ENCODE measurements at regions not wholly inside any gene's neighbourhood (a gene's known extent, or its start where the extent isn't known, plus 50 kb on each side); places are given as distances from the start of the nearest gene placed in this dataset.

GRCh38 chr11:134668076-134668475 is 256.0 kb upstream of the B3GAT1 start:
- no peak for TF ChIP-seq CTCF (IDR thresholded peaks at IDR 0.05; ENCODE audit: insufficient read depth, low read length, poor library complexity, severe bottlenecking)
- Histone ChIP-seq H3K27me3 (replicated peaks; ENCODE audit: control insufficient read depth, insufficient read depth, low read length) (peaks cover 2% of the 10 kb centered on the region), H3K36me3 (ENCODE audit: control insufficient read depth, insufficient read depth, low read length) (no peaks in the 10 kb centered on the region), H3K4me3 (replicated peaks; ENCODE audit: low read depth, low read length) (no peak overlapping the region)
- no peak for DNase-seq (ENCODE audit: extremely low read depth, insufficient read length)

- Histone ChIP-seq H3K4me3 (replicated peaks; ENCODE audit: low read depth, low read length) (no peak overlapping the region), H3K27me3 (replicated peaks; ENCODE audit: control insufficient read depth, insufficient read depth, low read length) (peaks cover 2% of the 10 kb centered on the region), H3K36me3 (ENCODE audit: control insufficient read depth, insufficient read depth, low read length) (no peaks in the 10 kb centered on the region)
- no peak for TF ChIP-seq CTCF (IDR thresholded peaks at IDR 0.05; ENCODE audit: insufficient read depth, low read length, poor library complexity, severe bottlenecking)
- no peak for DNase-seq (ENCODE audit: extremely low read depth, insufficient read length)
Measured at GRCh38 chr11:134667505-134667904, 255.5 kb upstream of the B3GAT1 start.

GRCh38 chr11:134667175-134667500 is 255.1 kb upstream of the B3GAT1 start:
- H3K27me3 ChIP-seq (replicated peaks; ENCODE audit: control insufficient read depth, insufficient read depth, low read length): peaks cover 2% of the 10 kb centered on the region
- no peaks in the 10 kb centered on the region for H3K36me3 ChIP-seq (ENCODE audit: control insufficient read depth, insufficient read depth, low read length)
- DNase-seq (ENCODE audit: extremely low read depth, insufficient read length): no peak
- H3K4me3 ChIP-seq (replicated peaks; ENCODE audit: low read depth, low read length): no peak overlapping the region
- no peak for TF ChIP-seq CTCF (IDR thresholded peaks at IDR 0.05; ENCODE audit: insufficient read depth, low read length, poor library complexity, severe bottlenecking)

GRCh38 chr11:134666273-134667174 is 254.5 kb upstream of the B3GAT1 start:
- Histone ChIP-seq H3K27me3 (replicated peaks; ENCODE audit: control insufficient read depth, insufficient read depth, low read length) (peaks cover 1% of the 10 kb centered on the region), H3K4me3 (replicated peaks; ENCODE audit: low read depth, low read length) (no peak overlapping the region), H3K36me3 (ENCODE audit: control insufficient read depth, insufficient read depth, low read length) (no peaks in the 10 kb centered on the region)
- DNase-seq (ENCODE audit: extremely low read depth, insufficient read length): no peak
- TF ChIP-seq CTCF (IDR thresholded peaks at IDR 0.05; ENCODE audit: insufficient read depth, low read length, poor library complexity, severe bottlenecking): no peak

- no peak for TF ChIP-seq CTCF (IDR thresholded peaks at IDR 0.05; ENCODE audit: insufficient read depth, low read length, poor library complexity, severe bottlenecking)
- Histone ChIP-seq H3K4me3 (replicated peaks; ENCODE audit: low read depth, low read length) (no peak overlapping the region), H3K36me3 (ENCODE audit: control insufficient read depth, insufficient read depth, low read length) (no peaks in the 10 kb centered on the region), H3K27me3 (replicated peaks; ENCODE audit: control insufficient read depth, insufficient read depth, low read length) (peaks cover 1% of the 10 kb centered on the region)
- no peak for DNase-seq (ENCODE audit: extremely low read depth, insufficient read length)
Measured at GRCh38 chr11:134665571-134666270, 253.7 kb upstream of the B3GAT1 start.
